GM21786 (cell line): ENCODE measurements at regions not wholly inside any gene's neighbourhood (a gene's known extent, or its start where the extent isn't known, plus 50 kb on each side); places are given as distances from the start of the nearest gene placed in this dataset.
"Not testable (repeated sequence)": the region's sequence is repeated elsewhere in the genome, so short reads cannot be mapped to it uniquely, and the experiment has no call there.

ENCODE experiments used
- ATAC-seq: cut with Tn5 transposase; IDR thresholded peaks from one replicate; pipeline ENCODE4 v1.9.1; 2021; ENCODE audit not compliant: unreplicated experiment

DNA sequence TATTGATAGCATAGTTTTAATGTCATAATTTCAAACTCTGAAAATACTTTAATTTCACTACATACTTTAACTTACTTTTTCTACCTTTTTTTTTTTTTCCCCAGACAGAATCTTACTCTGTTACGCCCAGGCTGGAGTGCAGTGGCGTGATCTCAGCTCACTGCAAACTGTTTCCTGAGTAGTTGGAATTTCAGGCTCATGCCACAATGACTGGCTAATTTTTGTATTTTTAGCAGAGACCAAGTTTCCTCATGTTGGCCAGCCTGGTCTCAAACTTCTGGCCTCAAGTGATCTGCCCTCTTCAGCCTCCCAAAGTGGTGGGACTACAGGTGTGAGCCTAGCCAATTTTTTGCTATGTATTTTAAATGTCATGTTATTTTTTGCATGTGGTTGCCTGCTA lies 741.6 kb downstream of the TRAM1L1 start:
- no peak for ATAC-seq

DNA sequence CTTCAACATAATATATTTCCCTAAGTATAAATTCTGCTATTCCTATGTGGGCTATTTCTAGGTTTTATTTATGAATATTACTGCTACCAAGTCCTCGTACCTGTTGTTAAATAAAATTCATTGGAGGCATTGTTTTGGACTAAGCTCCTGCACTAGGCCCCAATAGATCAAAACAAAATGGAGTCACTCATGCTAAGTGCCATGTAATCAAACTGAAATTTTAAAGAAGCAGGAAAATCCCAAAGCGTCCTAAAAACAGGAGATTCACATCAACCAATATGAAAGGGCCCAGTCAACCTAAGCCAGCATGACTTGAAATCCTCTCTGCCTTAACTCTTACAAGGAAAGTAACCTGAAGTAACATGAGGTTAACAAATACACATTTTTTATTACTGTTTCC lies 743.2 kb downstream of the TRAM1L1 start:
- no peak for ATAC-seq

DNA sequence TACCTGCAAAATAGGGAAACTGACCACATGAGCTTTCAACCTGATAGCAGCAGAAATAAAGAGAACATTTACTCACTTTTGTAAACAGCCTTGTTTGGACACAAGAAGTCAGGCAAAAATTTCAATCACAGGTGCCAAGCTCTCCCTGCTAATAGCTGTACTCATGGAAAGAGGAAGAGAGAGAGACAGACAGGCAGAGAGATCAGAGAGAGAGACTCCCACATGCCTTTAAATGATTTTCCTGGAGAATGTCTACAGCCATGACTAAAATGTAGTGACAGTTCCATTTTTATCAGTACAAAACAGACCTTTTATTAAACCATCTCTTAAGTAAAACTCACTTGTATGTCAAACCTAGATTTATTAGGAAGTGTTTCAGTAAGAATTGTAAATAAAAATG lies 752.9 kb downstream of the TRAM1L1 start:
- no peak for ATAC-seq

DNA sequence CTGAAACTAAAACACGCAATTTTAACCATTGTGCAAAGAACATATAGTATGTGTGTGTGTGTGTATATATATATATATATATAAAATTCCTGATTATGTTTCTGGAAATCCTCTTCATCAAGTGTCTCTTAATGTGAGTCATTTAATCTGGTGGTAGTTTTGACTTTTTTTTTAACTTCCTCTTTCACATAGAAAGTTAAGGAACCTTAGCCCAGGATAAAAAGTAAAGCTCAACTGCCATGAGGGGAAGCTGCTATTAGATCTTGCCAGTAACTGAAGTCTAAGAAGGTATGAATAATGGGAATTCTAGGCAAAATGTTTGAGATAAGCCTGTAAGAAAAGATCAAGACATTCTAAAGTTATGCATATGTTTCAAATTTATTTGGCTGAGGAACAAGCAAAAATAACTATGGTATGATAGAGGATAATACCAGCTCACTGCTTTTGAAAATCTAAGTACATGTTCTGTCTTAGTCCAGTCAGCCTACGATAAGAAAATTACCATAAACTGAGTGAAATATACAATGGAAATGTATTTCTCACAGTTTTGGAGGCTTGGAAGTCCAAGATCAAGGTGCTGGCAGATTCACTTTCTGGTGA lies 757.0 kb downstream of the TRAM1L1 start:
- no peak for ATAC-seq

DNA sequence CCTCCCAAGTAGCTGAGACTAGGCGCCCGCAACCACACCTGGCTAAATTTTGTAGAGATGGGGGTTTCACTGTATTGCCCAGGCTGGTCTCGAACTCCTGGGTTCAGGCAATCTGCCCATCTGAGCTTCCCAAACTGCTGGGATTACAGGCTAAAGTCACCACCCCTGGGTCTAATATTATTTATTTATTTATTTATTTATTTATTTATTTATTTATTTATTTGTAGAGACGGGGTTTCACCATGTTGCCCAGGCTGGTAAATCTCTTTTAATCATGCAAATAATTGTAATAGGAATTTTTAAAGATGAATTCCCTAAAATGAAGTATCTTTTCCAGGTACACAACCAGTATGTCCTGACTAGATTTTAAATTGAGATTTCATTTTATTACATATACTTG lies 761.8 kb downstream of the TRAM1L1 start:
- no peak for ATAC-seq

DNA sequence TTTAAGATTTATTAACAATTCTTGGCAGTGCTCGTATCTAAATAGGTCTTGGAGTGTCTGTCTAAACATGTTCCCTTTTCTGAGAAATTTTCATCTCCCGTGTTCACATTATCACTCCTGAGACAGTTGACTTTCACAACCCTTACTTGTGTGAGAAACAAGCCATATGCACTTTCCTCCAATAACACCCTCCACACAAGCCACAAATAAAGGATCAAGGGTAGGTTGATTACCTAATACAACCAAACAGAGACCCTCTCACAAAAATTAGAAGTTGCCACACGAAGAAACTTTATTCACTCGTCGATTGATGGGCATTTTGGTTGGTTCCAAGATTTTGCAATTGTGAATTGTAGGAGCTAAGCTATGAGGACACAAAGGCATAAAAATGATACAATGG lies 763.9 kb downstream of the TRAM1L1 start:
- ATAC-seq, result no peak

DNA sequence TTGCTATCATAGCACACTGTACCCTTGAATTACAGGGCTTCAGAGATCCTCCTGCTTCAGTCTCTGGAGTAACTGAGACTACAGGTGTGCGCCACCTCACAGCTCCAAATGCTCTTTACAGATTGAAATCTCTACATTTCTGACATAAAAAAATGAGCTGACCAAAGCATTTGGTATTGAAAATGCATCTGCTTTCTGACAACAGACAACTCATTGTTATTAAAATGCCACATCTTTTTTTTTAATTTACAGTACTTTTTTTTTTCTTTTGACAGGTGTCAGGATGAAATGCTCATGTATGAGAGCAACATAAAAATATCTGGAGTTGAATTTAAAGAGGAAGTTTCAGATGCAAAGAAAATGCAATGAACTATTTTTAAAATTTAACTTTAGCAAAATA lies 764.5 kb downstream of the TRAM1L1 start:
- no peak for ATAC-seq

DNA sequence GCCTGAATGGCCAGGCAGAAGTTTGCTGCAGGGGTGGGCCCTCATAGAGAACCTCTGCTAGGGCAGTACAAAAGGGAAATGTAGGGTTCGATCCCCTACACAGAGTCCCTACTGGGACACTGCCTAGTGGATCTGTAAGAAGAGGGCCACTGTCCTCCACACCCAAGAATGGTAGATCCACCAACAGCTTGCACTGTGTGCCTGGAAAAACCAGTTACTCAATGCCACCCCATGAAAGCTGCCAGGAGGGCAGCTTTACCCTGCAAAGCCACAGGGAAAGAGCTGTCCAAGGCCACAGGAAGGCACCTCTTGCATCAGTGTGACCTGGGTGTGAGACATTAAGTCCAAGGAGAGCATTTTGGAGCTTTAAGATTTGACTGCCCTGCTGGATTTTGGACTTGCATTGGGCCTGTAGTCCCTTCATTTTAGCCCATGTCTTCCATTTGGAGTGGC lies 781.6 kb downstream of the TRAM1L1 start:
- ATAC-seq, result no peak

DNA sequence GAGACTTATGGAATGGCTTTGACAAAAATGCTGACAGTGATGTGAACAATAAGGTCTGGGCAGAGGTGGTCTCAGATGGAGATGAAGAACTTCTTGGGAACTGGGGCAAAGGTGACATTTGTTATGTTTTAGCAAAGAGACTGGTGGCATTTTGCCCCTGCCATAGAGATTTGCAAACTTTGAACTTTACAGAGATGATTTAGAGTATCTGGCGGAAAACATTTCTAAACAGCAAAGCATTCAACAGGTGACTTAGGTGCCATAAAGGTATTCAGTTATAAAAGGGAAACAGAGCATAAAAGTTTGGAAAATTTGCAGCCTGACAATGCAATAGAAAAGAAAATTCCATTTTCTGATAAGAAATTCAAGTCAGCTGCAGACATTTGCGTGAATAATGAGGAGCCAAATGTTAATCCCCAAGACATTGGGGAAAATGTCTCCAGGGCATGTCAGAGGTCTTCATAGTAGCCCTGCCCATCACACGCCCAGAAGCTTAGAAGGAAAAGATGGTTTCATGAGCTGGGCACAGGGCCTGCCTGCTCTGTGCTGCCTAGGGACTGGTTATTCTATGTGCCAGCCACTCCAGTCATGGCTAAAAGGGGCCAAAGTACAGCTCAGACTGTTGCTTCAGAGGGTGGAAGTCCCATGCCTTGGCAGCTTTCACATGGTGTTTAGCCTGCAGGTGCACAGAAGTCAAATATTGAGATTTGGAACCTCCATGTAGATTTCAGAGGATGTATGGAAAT lies 782.2 kb downstream of the TRAM1L1 start:
- no peak for ATAC-seq

DNA sequence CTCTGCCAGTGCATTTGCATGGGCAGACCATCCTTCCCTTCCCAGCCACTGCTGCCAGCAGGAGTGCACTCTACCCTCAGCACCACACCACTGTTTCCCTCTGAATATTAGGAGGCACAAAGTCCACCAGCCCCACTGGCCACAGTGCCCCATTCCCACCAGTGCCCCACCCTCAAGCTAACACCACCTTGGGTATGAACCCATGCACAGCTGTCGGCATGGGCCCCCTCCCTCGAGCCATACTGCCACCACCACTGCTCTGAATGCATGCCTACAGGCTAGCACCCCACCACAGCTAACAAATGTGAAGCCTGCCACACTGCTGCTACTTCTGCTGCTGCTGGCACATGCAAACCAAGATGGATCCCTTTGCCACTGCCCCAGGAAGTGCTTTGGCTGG lies 810.4 kb downstream of the TRAM1L1 start:
- no peak for ATAC-seq

DNA sequence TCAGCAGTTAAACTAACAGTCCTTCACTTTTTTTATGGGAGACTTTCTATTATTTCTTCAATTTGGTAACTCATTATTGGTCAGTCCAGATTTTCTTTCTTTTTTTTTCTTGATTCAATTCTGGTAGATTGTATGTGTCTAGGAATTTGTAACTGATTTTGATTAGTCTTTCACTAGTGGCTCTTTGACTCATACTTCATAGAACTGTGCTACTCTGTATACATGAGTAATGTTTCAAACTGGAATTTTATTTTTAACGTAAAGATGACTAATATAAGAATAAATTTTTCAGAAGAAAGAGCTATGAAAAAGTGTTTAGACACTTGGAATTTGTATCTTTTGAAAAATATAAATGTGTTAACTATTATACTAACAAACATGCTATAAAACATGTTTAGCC lies 813.0 kb downstream of the TRAM1L1 start:
- ATAC-seq, result no peak

DNA sequence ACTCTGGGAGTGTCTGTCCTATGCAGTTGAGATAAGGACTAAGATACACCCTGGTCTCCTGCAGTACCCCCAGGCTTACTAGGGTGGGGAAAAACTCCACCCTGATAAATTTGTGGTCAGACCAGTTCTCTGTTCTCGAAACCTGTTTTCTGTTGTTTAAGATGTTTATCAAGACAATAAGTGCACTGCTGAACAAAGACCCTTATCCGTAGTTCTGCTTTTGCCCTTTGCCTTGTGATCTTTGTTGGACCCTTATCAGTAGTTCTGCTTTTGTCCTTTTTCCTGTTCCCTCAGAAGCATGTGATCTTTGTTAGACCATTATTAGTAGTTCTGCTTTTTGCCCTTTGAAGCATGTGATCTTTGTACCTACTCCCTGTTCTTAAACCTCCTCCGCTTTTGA lies 824.4 kb downstream of the TRAM1L1 start:
- not testable (repeated sequence) for ATAC-seq

DNA sequence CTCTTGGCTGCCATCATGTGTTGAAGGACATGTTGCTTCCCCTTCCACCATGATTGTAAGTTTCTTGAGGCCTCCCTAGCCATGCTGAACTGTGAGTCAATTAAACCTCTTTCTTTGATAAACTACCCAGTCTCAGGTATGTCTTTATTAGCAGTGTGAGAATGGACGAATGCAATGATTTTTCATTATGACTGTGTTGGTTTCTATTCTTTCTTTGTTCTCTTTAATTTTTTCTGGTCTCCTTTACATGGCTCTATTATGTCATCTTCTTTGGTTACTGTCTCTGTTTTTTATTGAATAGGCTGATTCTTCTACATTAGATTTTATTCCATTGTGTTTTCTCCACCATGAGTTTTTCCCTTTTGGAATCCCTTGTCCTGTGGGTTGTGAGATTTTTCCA lies 840.6 kb downstream of the TRAM1L1 start:
- no peak for ATAC-seq

DNA sequence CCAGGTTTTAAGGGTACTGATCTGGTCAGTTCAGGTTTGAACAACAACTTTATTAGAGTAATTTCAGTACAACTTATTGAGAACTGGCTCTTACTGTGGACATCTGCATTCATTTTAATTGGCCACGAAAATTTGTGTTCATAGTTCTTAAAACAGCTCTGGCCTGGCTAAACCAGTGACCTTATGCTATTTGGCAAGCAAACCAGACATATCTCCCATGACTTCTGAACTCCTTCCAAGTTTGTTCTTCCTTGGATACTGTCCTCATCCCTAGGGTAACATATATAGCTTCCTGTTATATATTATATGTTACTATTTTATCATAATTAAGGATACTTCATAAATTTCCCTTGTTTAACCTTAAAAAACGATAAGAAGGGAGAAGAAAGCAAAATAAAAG lies 841.9 kb downstream of the TRAM1L1 start:
- no peak for ATAC-seq

DNA sequence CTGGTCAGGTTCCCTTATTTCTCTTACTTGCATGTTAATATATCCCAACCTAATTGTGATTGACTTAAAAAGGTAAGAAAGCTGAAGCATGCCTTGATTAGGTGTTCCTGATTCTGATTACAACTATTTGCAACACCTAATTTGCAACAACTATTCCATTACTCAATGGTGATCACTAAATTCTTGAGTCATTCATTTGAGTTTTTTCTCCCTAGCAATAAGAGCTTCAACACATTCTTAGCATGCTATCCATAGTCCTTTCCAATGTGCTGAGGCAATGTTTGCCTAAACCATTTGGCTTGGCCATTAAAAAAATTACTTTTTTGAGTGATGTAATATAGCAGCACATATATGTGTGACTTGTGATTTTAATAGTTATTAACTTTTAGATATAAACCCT lies 851.4 kb downstream of the TRAM1L1 start:
- ATAC-seq, result no peak

DNA sequence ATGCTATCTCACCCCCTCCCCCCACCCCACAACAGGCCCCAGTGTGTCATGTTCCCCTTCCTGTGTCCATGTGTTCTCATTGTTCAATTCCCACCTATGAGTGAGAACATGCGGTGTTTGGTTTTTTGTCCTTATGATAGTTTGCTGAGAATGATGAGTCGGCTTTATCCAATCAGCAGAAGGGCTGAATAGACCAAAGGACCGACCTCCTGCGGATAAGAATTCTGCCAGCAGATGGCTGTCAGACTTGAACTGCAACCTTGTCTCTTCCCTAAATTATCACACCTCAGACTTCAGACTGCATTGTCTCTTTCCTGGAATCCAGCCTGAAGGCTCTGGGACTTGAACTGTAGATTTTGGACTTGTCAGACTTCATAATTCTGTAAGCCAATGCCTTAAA lies 853.4 kb downstream of the TRAM1L1 start:
- ATAC-seq, result not testable (repeated sequence)

DNA sequence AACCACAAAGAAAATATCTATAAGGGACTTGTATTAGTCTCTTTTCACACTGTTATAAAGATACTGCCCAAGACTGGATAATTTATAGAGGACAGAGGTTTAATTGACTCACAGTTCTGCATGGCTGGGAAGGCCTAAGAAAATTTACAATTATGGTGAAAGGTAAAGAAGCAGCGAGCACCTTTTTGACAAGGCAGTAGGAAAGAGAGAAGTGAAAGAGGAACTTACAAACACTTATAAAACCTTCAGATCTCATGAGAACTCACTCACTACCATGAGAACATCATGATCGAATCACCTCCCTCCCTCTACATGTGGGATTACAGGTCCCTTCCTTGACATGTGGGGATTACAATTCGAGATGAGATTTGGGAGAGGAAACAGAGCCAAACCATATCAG lies 856.0 kb downstream of the TRAM1L1 start:
- no peak for ATAC-seq

DNA sequence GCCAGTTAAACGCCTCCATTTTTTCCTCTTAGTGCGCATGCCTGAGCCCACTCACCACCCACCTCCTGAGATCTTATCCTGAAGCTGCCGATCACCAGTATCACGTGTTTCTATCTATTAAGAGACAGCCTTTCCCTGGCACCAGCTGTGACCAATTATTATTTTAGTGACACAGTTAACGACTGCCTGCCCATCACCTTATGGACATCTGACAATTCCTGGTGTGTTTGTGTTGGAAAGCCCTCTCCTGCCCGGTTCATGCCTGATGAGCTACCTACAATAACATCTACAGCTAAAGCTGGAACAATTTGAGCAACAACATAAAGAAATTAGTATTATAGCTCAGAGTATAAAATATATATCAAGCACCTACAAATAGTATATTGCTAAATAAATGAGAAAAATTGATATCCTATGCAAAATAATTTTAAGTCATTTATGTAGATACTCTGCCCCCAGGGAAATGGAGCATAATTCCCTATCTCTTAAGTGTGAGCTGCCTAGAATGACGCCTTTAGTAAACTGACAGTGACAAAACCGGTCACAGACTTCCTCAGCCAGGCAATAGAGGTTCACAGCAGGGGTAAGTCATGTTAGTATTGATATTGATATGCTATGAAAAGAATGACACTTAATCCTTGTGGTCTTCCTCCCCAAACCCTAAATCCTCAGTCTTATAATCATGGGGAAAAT lies 862.2 kb downstream of the TRAM1L1 start:
- ATAC-seq, result no peak

DNA sequence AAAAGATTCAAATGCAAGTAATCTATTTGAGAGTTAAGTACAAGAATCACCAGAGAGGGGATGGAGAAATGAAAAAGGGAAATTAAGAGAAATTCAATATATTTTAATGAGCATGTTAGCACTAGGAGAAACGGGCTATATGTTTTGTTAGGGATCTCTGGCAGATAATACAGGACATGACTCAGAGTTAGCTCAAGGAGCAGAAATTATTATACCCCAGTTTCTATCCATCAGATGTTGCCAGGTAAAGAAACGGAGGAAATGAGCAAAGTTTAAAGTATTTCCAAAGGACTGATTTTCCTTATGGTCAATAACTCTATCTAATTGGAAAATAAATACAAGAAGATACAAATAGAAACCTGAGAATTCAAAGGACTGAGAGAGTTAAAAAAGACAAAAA lies 867.6 kb downstream of the TRAM1L1 start:
- no peak for ATAC-seq

DNA sequence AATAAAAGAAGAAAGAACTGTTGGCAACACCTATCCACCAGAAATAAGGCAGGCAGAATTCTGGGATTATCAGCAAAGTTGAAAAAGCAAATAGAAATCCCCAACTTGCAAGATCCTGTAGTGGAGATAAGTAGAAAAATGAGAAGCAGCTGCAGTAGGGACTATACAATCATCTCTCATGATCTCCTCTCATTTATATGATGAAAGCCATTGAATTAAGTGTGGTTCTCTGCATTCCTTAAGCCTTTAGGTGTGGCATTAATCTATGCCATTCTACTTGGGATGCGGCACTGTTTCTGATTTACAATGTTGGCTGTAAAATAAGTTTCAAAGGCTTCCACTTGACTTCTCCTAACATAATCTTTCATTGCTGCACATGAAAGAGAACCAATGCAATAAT lies 869.8 kb downstream of the TRAM1L1 start:
- no peak for ATAC-seq

DNA sequence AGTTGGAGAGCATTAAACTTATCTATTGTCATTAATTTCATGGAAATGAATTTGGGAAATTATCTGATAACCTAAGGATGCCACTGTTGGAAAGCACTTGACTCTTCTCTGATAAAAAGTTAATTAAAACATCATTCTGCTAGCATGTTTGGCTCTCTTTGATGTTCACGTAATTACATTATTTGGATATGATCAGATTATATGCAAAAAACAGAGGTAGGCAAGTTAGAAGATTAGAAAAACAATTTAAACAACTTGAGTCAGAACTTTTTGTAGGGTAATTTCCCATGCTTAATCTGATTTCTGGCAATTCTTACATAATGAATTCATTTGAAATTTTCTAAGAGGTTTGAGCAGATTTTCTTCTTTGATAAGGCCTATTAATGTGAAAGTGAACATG lies 882.9 kb downstream of the TRAM1L1 start:
- ATAC-seq, result no peak

DNA sequence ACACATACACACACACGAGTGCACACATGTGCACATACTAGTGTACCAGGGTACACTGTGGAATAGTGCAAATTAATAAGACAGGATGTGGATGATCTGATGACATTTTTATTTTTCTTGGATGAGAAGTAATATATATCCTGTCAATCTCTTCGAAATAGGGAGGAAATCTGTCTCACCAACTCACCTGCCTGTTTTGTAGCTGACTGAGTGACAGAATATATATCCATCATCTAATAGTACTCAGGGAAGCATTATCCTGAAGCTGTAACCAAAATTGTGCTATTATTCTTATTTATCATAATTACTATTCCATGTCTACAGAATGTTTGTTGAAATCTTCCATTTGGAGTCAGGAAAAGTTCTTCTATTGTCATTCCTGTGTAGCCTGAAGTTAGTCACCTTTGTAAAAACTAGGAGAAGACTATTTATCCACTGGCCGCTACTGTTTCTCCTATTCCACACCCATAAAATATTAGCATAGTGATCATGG lies 888.0 kb downstream of the TRAM1L1 start:
- ATAC-seq, result no peak
